SK-N-SH (cell line): ENCODE measurements at regions not wholly inside any gene's neighbourhood (a gene's known extent, or its start where the extent isn't known, plus 50 kb on each side); places are given as distances from the start of the nearest gene placed in this dataset.
A peak's percentile ranks its signal among the peaks of the same experiment; 100 is the strongest.

Experiments
- CTCF ChIA-PET: fragments of 300-600, 350-600 bp; formaldehyde crosslinking; extraction: SDS; loops from one replicate; lab custom pipeline; 2021; lab: Yijun Ruan, JAX
- POLR2A ChIA-PET: fragments of 350-600 bp; sonication (Branson Sonifier 250); formaldehyde crosslinking; extraction: SDS; loops from one replicate; lab custom pipeline; 2020; ENCODE audit warnings: antibody characterized with exemption, inconsistent platforms; lab: Yijun Ruan, JAX
- DNase-seq: peaks from one replicate; pipeline ENCODE4 v3.0.0; 2012
- H2AFZ ChIP-seq: fragments of 200-600 bp; sonication (generic); 2 replicates; pipeline ENCODE4 v1.8.1; 2016; ENCODE audit warnings: antibody characterized with exemption, mild to moderate bottlenecking, low read depth
- H3F3A ChIP-seq: fragments of 200-600 bp; sonication (generic); replicated peaks from 2 replicates; pipeline ENCODE3; 2016; ENCODE audit warnings: antibody characterized with exemption, mild to moderate bottlenecking; ENCODE audit not compliant: insufficient read depth
- H3K27ac ChIP-seq, 2 experiments: fragments of 200-500 bp in 1 of 2; fragments of 200-600 bp in 1 of 2; sonication (Bioruptor generic) in 1 of 2; sonication (generic), shearing (Covaris generic) in 1 of 2; 2 replicates each; pipeline versions ENCODE4 v1.5.1 to v1.6.1; 2014 to 2016; ENCODE audit warnings: low read depth in 2 of 2, inconsistent platforms in 1 of 2, low read length in 1 of 2, mild to moderate bottlenecking in 1 of 2, mixed read lengths in 1 of 2
- H3K27me3 ChIP-seq: fragments of 200-600 bp; sonication (generic), shearing (Covaris generic); 2 replicates; pipeline ENCODE4 v1.6.1; 2016; ENCODE audit warnings: mixed run types; ENCODE audit not compliant: insufficient read depth
- H3K36me3 ChIP-seq, 2 experiments: fragments of 200-500 bp in 1 of 2; fragments of 200-600 bp in 1 of 2; sonication (Bioruptor generic) in 1 of 2; sonication (generic) in 1 of 2; replicated peaks in 1 of 2; 2 replicates each; pipeline versions ENCODE3 to v1.5.1; 2014 to 2016; ENCODE audit warnings: low read length in 1 of 2, mild to moderate bottlenecking in 1 of 2; ENCODE audit not compliant: insufficient read depth in 2 of 2, control insufficient read depth in 1 of 2
- H3K4me1 ChIP-seq, 2 experiments: fragments of 200-500 bp in 1 of 2; fragments of 200-600 bp in 1 of 2; sonication (Bioruptor generic) in 1 of 2; sonication (generic), shearing (Covaris generic) in 1 of 2; 2 replicates each; pipeline versions ENCODE4 v1.5.1 to v1.6.1; 2014 to 2016; ENCODE audit warnings: low read depth in 1 of 2, low read length in 1 of 2, mixed run types in 1 of 2; ENCODE audit not compliant: insufficient read depth in 2 of 2, control insufficient read depth in 1 of 2
- H3K4me2 ChIP-seq: fragments of 200-600 bp; sonication (generic), shearing (Covaris generic); 2 replicates; pipeline ENCODE4 v1.6.1; 2017; ENCODE audit warnings: mixed run types
- H3K4me3 ChIP-seq, 2 experiments: fragments of 200-500 bp in 1 of 2; fragments of 200-600 bp in 1 of 2; sonication (Bioruptor generic) in 1 of 2; sonication (generic), shearing (Covaris generic) in 1 of 2; 2 replicates each; pipeline versions ENCODE4 v1.5.1 to v1.8.1; 2014 to 2016; ENCODE audit warnings: low read depth in 2 of 2, inconsistent platforms in 1 of 2, low read length in 1 of 2, mild to moderate bottlenecking in 1 of 2, mixed read lengths in 1 of 2, moderate library complexity in 1 of 2
- H3K79me2 ChIP-seq: fragments of 200-600 bp; sonication (generic); 2 replicates; pipeline ENCODE4 v1.8.1; 2017; ENCODE audit warnings: mild to moderate bottlenecking; ENCODE audit not compliant: insufficient read depth
- H3K9ac ChIP-seq: fragments of 200-600 bp; sonication (generic); 2 replicates; pipeline ENCODE4 v1.6.1; 2017; ENCODE audit warnings: mixed run types
- H3K9me2 ChIP-seq: fragments of 200-600 bp; sonication (generic); 2 replicates; pipeline ENCODE4 v1.6.1; 2017; ENCODE audit warnings: mixed run types
- H3K9me3 ChIP-seq: fragments of 200-600 bp; sonication (generic); 2 replicates; pipeline ENCODE4 v1.6.1; 2017; ENCODE audit warnings: mixed run types, mild to moderate bottlenecking, moderate library complexity
- H4K20me1 ChIP-seq: fragments of 200-600 bp; sonication (generic); 2 replicates; pipeline ENCODE4 v1.6.1; 2017; ENCODE audit warnings: mild to moderate bottlenecking, mixed run types; ENCODE audit not compliant: insufficient read depth
- CHD2 ChIP-seq: fragments of 150-350 bp; IDR thresholded peaks from 2 replicates; pipeline ENCODE4 v1.6.1; 2018; ENCODE audit warnings: low read length; ENCODE audit not compliant: partially characterized antibody
- CTCF ChIP-seq: fragments of 200-600 bp; sonication (generic); IDR thresholded peaks from 2 replicates; pipeline ENCODE4 v1.6.1; 2017; ENCODE audit warnings: antibody characterized with exemption, mild to moderate bottlenecking, moderate library complexity
- ELF1 ChIP-seq: IDR thresholded peaks from 2 replicates; pipeline ENCODE4 v1.4.0; 2012
- EZH2phosphoT487 ChIP-seq: fragments of 200-600 bp; sonication (generic); IDR thresholded peaks from 2 replicates; pipeline ENCODE4 v1.6.1; 2017; ENCODE audit warnings: low read depth, mixed run types, mild to moderate bottlenecking, antibody characterized with exemption, moderate library complexity, borderline replicate concordance
- GABPA ChIP-seq: IDR thresholded peaks from 2 replicates; pipeline ENCODE4 v1.4.0; 2012; ENCODE audit warnings: low read depth, mild to moderate bottlenecking
- GATA2 ChIP-seq: sonication (generic); formaldehyde crosslinking; IDR thresholded peaks from 2 replicates; pipeline ENCODE4 v1.5.0; 2020; ENCODE audit warnings: mild to moderate bottlenecking, missing genetic modification reagents
- NRF1 ChIP-seq: IDR thresholded peaks from 2 replicates; pipeline ENCODE4 v1.6.1; 2012; ENCODE audit warnings: low read depth, mild to moderate bottlenecking, low read length
- RAD21 ChIP-seq: IDR thresholded peaks from 2 replicates; pipeline ENCODE4 v1.6.1; 2012; ENCODE audit warnings: mild to moderate bottlenecking, low read length
- RCOR1 ChIP-seq: fragments of 150-350 bp; IDR thresholded peaks from 2 replicates; pipeline ENCODE4 v1.6.1; 2017; ENCODE audit warnings: antibody characterized with exemption, low read length
- TEAD4 ChIP-seq: IDR thresholded peaks from 2 replicates; pipeline ENCODE4 v1.4.0; 2012; ENCODE audit warnings: mild to moderate bottlenecking, borderline replicate concordance; ENCODE audit not compliant: insufficient read depth
- WGBS: methylation state at CpG from one replicate; pipeline ENCODE4 v1.1.6; 2017; ENCODE audit warnings: low lambda C conversion rate; 5-methylcytosine and 5-hydroxymethylcytosine counted together
- TF ChIP-seq, protein P1 (sequence below): fragments of 150-350 bp; IDR thresholded peaks from 2 replicates; pipeline ENCODE4 v1.6.1; 2016; ENCODE audit warnings: mild to moderate bottlenecking, low read depth, low read length

DNA sequence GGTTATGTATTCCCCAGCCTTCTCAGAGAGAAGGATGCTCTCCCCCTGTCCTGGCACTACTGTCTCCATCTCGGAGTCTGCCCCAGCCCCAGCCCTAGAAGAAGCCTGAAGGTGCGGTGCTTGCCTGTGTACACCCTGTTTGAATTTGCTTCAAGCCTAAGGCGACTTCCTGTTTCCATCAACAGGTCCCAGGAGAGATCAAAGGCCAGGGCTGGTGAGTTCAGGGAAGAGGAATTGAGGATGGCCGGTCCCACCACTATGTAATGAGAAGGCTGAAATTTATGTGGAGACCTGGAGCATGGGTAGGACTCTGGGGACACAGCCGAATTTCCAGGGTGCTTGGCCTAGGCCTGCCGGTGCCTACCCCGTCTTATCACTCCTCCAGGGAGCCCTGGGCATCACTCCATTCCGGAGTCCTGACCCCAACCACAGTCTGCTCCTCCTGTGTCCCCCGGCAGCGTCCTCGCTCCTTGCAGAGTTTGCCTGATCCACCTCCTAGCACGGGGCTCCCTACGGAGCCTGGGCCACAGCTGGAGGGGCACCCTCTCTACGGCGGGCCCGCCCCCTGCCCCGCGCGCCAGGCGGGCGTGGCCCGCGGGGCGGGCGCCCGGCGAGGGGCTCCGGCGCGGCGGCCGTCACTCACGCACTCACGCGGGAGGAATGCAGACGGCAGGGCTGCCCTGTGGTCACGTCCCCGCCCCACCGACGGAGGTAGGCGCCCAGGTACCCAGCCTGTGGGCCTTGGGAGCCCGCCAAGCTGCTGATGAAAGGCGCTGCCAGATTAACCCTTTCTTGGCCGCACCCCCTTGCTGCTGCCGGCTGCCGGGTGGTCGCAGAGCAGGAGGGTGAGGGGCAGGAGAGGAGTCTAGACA lies 53.8 kb upstream of the TAC4 start:
- H2AFZ ChIP-seq = no peak overlapping the region
- H3K4me3 ChIP-seq = no peak overlapping the region; a peak in 1 of 4 replicates
- 12% methylated on average over 33 of the region's 47 CpGs for WGBS
- H3K27me3 ChIP-seq = peaks cover 96% of the 10 kb centered on the region
- H3K4me1 ChIP-seq = no peaks in the 10 kb centered on the region; a peak in 1 of 4 replicates
- no peaks in the 10 kb centered on the region for H4K20me1 ChIP-seq
- TF ChIP-seq CTCF (no peak), GATA2 (no peak), CHD2 (no peak), NRF1 (no peak), ELF1 (no peak), EZH2phosphoT487 (no peak; the same call in 1 of the 2 replicates)
- TF ChIP-seq, protein P1, sequence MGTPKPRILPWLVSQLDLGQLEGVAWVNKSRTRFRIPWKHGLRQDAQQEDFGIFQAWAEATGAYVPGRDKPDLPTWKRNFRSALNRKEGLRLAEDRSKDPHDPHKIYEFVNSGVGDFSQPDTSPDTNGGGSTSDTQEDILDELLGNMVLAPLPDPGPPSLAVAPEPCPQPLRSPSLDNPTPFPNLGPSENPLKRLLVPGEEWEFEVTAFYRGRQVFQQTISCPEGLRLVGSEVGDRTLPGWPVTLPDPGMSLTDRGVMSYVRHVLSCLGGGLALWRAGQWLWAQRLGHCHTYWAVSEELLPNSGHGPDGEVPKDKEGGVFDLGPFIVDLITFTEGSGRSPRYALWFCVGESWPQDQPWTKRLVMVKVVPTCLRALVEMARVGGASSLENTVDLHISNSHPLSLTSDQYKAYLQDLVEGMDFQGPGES = no peak
- H3F3A ChIP-seq = no peaks in the 10 kb centered on the region
- CTCF ChIA-PET = interaction anchor here (0.8 to 14.0 kb wide), 11 partner anchors 8 to 345 kb away, joined by 3 to 170 read pairs (median 4); partner anchors contain the start of gene DLX3
- peak; percentile 79 for DNase-seq
- no peaks in the 10 kb centered on the region for H3K36me3 ChIP-seq
- no peaks in the 10 kb centered on the region for H3K9me2 ChIP-seq
- H3K4me2 ChIP-seq = no peak overlapping the region
- no peak overlapping the region for H3K9ac ChIP-seq
- no peaks in the 10 kb centered on the region for H3K9me3 ChIP-seq
- no peak overlapping the region for H3K27ac ChIP-seq
- H3K79me2 ChIP-seq = no peaks in the 10 kb centered on the region
- POLR2A ChIA-PET = no interaction called here

GRCh38 chr17:49903523-49903922 lies 55.7 kb upstream of the TAC4 start:
- H3K4me2 ChIP-seq = no peak overlapping the region
- no peaks in the 10 kb centered on the region for H3K79me2 ChIP-seq
- no peak overlapping the region for H3K27ac ChIP-seq
- no peaks in the 10 kb centered on the region for H3K9me3 ChIP-seq
- ChIA-PET POLR2A (no interaction called here), CTCF (interaction anchor here (0.6 to 14.0 kb wide), 7 partner anchors 21 to 775 kb away, joined by 3 to 170 read pairs (median 4); partner anchors contain the start of gene DLX3)
- H3K36me3 ChIP-seq = no peaks in the 10 kb centered on the region
- H3K9ac ChIP-seq = no peak overlapping the region
- no peak for TF ChIP-seq GABPA
- no peak for TF ChIP-seq TEAD4
- TF ChIP-seq CTCF = no peak
- no peak for TF ChIP-seq RCOR1
- no peak for TF ChIP-seq CHD2
- TF ChIP-seq RAD21 = no peak
- no peak for DNase-seq
- 16% methylated on average over 5 of the region's 5 CpGs for WGBS
- H2AFZ ChIP-seq = no peak overlapping the region
- no peak overlapping the region for H3K4me3 ChIP-seq
- H3K4me1 ChIP-seq = no peaks in the 10 kb centered on the region; a peak in 1 of 4 replicates
- H3F3A ChIP-seq = no peaks in the 10 kb centered on the region
- H3K9me2 ChIP-seq = no peaks in the 10 kb centered on the region
- H4K20me1 ChIP-seq = no peaks in the 10 kb centered on the region
- peaks cover 96% of the 10 kb centered on the region for H3K27me3 ChIP-seq
